Left kidney (tissue), 1 donor: ENCODE measurements at regions not wholly inside any gene's neighbourhood (a gene's known extent, or its start where the extent isn't known, plus 50 kb on each side); places are given as distances from the start of the nearest gene placed in this dataset.

ENCODE experiments used
- DNase-seq: peaks from one replicate; pipeline ENCODE4 v3.0.0-alpha.2; 2013

DNA sequence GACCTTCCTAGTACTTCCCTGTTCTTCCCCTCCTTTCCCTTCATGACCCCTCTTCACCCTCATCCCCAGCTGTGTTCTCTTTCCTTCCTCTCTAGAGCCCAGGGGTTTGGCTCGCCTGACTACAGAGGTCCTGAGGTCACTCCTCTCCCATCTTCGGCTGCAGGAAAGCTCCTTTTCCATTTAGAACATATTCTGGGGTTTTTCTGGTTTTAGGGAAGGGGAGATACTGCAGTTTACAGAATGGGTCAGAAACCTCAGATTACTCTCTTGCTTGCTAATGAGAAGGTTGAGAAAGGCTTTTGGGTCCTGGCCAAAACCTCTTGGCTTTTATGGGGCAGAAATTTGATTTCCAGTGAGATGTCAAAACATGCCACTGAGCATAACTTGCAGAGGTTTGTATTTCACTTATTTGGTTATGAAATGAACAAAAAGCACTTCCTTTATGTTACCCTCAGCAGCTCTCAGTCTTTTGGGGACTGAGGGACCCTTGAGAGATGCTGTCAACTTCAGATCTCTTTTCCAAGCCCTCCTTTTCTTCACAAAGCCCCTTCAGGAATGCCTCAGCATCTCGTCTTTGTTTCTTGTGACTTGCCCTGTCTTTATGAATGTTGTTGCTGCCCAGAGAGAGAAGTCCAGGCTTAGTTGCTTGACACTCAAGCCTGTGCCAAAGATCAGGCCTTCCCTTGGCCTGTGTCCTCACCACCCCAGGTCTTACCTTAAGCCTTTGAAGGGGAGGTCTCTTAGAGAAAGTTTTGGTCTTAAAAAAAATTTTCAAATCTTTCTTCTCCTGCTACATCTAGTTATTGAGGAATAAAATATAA, 121.7 kb upstream of the TPM1 start:
- DNase-seq, result no peak

DNA sequence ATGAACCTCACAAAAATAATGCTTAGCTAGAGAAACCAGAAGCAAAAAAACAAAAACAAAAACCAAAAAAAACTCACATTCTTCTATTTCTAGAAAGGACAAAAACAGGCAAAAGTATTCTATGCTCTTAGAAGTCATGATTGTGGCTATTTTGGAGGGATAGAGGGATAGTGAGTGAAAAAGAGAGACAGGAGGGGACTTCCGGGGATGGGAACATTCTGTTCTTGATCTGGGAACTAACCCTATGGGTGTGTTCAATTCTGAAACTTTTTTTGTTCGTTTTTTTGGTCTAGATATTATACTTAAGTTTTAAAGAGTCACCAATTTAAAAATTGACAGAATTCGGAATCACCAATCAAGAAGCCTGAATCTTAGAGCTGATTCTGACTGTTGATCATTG, 120.0 kb upstream of the TPM1 start:
- DNase-seq, result no peak

DNA sequence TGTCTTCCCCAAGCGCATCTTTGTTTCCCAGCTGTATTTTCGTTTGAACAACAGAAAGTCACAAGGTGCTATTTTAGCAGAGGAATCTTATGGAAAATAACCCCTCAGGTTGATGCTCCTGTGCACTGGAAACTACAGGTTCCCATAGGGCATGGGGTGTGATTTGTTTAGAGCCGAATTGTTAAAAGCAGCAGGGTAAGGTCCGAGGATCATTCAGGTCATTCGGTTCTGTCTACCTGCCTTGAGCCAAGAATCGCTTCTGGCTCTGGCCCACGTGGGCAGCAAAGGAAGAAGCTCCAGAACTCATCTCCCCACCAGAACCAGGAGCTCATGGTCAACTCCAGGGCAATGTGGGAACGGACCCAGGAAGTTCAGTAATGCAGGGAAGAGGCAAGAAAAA, 116.7 kb upstream of the TPM1 start:
- no peak for DNase-seq

DNA sequence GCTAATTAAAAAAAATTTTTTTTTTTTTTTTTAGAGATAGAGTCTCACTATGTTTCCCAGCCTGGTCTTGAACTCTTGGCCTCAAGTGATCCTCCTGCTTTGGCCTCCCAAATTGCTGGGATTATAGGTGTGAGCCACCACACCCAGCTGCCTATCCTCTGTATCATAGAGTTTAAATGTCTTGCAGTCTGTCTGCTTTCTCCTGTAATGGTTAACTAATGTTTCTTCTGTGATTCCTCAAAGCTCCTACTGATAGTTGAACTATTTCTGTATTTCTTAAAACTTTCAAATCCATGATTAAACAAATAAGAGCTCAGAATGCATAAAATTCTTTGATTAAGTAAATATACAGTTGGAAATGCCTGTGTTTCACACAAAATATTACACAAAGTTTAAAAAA, 115.4 kb upstream of the TPM1 start:
- DNase-seq, result no peak

DNA sequence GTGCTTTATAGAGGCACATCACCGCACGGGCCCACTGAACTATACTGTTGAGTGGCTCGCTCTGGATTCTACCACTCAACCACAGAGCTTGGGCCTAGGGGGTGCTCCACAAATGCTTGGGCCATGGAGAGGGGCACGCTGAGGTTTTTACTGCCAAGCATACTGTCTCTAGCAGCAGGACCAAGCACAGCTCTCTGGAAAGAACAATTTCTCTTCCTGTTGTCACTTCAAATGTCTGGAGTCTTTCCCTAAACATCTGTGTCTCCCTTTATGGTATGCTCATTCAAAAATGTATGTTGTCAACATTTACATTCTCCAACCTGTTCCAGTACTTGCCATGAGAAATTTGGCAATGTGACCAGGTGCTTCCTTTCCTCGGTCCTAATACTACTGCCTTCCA, 114.7 kb upstream of the TPM1 start:
- DNase-seq, result no peak

DNA sequence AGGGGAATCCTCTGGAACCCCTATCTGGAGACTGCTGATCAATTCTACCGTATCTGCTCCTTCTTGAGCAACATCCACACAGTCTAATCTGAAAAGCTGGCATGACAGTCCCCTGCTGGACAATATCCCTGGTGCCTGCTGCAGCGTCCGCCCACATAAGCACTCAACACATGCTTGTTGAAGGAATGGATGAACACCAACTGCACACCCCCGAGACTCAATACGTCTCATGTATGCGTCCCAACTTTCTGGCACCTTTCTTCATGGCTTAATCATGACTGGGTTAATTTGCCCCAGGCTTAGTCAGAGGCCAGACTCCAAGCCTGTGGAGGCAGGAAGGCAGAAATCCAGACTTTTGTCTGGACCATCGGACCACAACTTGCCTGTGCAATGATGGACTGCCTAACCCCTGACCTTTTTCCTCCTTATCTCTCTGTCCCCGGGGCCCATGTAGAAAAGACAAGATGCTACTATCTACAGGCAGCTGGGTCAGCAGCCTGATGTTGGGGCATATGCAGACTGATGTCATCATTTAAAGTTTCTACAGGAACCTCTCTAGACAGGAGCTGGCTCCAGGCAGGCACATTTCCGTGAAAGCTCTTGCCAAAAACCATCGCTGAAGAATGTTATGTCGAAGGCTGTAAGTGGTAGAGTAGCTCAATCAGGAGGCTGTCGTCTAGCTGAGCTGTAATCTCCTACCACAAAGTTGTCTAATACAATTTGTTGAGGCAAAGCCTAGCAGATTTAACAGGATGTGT, 114.1 kb upstream of the TPM1 start:
- DNase-seq, result no peak

DNA sequence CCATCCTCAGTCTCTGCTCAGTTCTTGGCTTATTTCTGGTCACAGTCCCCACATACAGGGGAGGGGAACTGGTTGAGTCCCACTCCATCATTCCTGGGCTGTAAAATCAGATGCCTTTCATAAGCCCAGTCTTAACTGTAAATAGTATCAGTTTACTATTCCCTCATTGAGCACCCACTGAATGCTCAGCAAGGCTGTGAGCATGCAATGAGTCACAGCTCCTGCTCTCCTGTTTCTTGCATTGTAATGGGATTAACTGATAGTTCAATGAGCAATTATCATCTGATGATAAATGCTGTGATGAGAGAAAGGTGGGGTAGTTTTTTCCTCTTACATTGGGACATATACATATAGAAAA, 113.6 kb upstream of the TPM1 start:
- DNase-seq, result no peak

DNA sequence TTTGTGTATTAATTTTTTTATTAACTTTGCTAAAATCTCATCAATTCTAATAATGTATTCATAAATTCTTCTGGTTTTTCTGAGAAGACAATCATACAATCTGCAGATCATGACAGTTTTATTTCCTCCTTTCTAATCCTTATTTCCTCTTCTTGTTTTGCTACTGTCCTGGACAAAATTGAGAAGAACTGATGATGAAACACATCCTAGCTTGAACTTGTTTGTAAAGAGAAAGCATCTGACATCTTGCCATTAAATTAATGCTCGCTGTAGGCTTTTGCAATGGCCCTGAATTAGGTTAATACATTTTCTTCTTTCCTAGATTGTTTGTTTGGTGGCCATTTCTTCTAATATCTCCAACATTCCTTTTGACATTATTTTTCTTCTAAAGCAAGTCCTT, 110.9 kb upstream of the TPM1 start:
- no peak for DNase-seq

DNA sequence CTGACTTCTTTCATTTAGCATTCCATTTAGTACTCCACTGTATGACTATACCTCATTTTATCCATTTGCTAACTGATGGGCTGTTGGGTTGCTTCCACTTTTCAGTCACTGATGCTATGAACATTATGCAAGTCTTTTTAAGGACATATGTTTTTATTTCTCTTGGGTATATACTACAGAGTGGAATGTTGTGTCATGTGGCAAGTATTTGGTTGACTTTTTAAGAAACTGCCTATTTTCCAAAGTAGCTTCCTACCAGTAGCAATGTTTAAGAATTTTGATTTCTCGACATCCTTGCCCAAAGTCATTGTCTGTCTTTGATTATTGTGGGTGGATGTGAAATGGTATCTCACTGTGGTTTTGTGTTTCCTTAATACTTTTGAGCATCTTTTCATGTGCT, 110.1 kb upstream of the TPM1 start:
- no peak for DNase-seq

DNA sequence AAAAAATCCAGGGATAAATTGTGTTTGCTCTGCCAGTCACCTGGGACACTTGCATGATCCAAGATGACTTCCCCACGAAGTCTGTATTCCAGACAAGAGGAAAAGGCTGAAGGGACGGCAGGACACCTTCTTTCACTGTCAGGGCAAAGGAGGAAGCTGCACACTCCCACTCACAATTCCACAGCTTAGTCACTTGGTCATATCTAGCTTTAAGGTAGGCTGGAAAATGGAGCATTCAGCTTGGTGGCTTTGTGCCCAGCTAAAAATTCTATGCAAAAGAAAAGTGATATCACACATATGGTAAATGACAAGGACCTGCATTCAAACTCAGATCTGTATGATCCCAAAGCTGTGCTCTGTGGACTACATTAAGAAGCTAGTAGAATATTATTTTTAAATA, 109.2 kb upstream of the TPM1 start:
- no peak for DNase-seq

DNA sequence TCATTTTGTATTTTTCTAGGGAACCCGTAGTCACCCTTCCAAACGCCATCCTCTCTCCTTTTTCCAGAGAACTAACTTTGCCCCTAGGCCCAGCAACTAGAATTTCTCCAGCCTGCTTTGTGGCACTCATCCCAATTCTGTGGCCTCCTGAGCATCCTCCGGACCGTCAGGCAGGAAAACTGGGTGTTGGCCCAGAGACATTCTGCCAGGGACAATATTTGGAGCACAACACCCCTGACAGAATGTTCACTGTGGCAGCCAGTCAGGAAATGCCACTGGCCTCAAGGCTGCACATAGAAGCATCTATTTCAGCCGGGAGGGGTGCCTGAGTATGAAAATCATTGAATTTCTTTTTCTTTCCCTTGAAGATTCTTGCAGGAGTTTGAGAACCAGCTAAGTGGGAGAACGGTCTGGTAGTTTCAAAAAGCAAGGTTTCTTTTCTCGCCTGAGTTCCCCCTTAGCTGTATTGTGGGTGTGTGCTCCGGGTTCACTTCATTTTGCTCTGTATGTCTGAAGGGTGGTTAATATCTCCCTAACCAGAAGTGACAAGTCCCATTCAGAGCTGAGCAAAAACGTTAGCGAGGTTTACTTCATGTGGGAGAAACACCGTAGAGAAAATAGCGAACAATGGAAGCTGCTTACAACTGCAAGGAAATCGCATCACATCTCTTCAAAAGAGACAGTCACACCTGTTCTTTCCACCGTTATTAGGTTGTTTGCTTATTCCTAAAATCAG, 108.1 kb upstream of the TPM1 start:
- DNase-seq, result no peak

DNA sequence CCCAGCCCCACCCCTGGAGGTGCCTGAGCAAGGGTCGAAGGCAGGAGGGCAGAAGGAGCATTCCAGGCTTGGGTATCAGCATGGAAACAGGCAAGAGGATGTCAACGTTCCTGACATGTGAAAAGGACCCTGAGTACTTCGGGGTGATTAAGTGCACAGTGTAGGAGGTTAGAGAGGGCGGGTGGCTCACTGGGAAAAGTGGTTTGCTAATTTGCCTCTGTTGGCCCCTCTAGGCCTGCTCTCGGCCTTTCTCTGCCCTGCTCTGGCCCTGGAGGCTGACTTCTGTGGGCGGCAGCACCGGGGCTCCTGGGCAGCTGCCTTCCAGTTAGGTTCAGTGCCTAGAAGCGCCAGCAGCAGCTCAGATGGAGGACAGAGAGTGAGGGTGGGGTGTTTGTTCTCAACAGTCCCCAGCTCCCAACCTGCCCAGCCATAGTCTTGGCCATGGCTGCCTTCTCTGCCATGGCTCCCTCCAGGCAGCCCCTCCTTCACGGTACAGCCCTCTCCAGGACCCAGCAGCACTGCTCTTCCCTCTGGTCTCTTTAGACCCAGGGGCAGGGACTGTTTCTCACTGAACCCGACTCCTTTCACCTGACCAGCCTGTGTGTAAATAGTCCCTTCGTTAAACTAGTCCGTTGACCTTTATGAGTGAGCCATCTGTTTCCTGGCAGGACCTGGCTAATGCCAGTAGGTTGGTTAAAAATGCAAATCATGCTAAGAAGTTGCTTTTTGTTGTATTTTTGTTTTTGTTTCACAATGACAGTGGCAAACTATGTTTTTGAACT, 107.1 kb upstream of the TPM1 start:
- no peak for DNase-seq

DNA sequence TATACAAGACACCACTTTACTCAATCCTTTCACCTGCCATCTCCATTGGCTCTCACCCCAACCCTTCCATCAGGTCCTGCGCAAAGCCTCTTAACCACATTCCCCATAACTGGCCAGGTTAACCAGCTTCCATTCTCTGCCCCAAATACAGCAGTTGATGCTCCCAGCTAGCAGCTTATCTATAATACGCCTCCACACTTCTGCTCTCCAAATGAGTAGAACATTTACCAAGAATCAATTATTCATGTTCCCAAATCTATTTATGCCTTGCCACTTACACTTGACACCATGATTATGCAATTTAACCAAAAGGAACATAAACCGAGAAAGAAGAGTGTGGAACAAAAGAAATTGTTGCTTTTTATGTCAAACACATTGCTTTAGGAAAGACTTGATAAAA, 103.7 kb upstream of the TPM1 start:
- DNase-seq, result no peak

DNA sequence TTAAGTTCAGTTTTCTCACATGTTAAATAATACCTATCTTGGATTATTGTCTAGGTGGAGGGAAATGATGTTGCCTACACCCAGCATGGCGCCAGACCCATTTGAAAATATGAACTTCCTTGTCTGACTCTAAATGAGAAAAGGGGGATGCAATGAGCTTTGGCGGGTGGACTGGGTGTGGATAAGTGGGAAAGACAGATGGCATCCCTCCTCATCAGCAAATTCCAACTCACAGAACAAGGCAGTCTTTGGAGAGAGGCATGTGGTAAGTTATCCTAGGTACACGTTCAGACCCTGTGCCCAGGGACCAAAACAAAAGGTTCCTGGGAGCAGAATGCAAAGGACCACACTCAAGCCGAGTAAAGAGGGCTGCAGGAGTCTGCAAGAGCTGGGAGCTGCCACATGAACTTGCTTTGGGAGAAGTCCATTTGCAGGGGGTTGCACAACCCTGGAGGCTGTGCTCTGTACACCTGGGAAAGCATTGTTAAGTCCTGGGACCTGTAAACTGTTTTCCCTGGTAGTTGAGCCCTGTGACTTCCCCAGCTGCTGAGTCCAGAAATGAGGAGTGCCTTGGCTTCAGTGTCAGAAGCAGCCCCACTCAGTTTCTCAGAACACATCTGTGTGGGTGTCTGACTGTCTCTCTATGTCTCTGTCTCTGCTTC, 102.3 kb upstream of the TPM1 start:
- no peak for DNase-seq

DNA sequence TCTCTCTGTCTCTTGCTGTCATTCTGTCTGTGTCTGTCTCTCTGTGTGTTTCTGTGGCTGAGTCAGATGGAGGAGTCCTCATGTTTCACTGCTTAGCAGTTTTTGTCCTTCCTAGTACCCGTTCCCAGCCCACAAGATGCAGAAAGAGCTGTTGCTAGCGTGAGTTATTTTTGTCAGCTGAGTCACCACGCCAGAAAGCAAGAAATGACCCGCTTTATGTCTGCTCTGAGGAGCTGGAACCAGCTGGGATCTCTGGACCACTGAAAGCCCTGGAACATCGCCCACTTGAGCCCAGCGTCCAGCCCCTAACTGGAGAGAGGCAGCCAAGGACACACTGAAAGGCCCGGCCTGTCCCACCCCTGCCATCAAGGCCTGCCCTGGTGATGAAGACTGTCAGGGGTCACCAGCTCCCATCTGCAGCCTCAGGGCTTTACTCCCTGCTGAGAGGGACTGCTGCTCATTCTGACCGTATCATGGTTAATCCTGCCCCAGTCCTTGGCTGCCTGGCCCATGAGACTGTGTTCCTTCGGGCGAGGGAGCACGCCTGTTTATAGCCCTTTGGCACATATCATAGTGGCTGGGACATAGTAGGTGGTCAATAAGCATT, 101.7 kb upstream of the TPM1 start:
- peak; percentile 63 for DNase-seq

DNA sequence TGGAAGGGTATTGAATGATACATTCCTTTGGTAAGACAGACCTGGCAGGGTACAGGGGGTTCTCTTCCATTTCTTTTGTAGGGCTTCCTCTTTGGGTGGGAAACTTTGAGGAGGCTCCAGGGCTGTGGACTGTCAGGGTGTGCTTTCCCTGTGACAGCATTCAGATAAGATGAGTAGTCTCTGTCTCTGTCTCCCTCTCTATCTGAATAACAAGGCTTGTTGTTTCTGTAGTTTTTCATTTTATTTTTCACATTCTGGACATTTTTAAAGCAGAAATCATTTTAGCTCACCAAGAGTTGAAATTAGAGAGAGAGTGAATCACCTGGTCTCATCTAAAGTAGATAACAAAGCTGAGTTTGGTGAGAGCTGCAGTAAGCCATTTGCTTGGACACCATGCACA, 100.8 kb upstream of the TPM1 start:
- no peak for DNase-seq

DNA sequence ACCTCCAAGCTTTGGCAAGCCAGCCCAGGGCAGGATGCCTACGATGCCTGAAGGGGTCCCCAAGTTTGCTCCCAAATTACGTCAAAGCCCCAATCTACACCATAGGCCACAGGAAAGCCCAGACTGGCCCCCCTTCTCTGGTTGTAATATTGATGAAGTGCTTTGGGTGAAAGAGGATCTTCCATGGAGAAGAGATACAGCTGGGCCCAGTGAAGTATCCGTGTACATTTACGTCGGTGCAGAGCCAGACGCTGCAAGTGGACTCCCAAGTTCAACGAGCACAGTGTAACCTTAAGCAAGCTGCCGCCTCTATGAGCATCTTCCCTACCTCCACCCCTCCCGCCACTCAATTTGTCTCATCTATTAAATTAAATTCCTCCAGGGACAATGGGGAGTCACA, 100.1 kb upstream of the TPM1 start:
- DNase-seq, result peak; percentile 82

DNA sequence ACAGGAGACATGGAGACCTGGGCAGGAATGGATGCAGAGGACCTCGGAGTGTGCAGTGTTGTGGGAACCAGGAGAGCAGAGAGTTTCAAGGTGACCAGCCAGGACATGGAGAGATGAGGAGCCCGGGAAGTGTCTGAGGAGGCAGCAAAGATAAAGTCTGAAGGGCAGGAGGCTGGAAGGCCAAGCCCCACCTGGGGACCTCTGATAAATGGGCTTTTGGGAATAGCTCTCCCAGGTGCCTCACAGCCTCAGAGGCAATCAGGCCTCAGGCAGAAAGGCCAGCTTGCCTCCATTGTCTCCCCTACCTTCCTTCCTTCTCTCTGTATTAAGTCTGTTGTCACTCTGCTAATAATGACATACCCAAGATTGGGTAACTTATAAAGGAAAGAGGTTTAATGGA, 97.5 kb upstream of the TPM1 start:
- no peak for DNase-seq

DNA sequence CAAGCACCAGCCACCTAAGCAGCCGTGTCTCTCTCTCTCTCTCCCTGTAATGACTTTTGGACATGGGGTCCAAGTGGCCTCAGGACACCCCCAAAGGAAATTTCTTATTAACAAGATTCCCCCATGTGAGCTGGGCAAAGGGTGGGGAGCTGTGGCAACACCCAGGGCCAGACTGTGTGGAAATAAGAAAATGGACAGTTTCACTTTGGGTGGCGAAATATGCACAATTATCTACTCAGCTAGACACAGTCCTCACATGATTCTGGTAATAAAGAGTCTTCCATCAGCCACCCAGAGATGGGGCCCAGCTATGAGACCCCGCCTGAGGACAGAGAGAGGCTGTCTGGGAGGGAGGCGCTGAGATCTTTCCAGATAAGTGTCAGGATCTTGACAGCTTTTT, 96.8 kb upstream of the TPM1 start:
- no peak for DNase-seq

DNA sequence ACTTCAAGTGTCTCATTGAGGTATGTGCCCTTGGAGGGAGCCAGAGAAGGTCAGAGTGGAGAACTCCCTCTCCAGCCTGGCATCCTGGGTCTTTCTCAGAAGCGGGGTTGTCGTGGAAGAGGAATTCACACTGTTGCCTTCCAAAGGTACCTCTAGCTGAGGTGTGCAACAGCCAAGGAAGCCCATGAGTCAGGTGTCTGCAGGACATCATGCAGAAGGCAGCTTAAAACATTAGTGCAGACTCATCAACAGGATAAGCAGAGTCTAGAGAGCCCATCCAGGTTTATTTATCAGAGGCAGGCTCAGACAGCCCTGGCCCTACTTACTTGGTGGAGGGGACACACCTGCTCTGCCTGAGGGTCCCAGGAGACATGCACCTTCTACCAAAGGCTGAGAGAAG, 95.6 kb upstream of the TPM1 start:
- no peak for DNase-seq

DNA sequence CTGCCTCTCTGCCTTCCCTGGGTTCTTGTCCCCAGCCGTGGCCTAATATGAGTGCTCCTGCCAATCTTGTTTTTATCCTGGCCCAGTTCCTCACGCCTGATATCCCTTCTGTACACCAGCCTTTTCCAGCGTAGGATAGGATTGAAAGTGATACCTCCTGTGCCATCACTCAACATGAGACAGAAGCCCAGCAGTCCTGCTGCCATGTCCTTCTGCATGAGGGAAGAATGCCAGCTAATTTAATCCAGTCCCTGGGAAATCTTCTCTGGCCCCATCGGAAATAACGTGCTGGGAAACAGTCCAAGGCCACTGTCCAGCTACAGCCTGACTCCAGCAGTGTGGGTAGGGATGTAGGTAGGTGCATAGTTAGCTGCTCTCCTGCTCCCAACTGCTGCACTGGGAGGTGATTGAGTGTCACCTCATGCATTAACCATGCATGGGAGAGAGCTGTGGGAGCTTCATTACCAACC, 92.0 kb upstream of the TPM1 start:
- DNase-seq, result no peak
